ENCODE measurements at regions not wholly inside any gene's neighbourhood (a gene's known extent, or its start where the extent isn't known, plus 50 kb on each side); places are given as distances from the start of the nearest gene placed in this dataset.

- Histone ChIP-seq H4K91ac (ENCODE audit: insufficient read length, low read depth, low read length) (no peak overlapping the region), H2BK12ac (ENCODE audit: insufficient read length, low read depth, low read length) (no peak overlapping the region), H3K4me2 (ENCODE audit: insufficient read depth, insufficient read length, low read length) (no peak overlapping the region), H3K23me2 (ENCODE audit: insufficient read length, low read depth, low read length, poor library complexity, severe bottlenecking) (no peaks in the 10 kb centered on the region), H3K56ac (ENCODE audit: insufficient read length, low read depth, low read length) (no peak overlapping the region), H2BK120ac (ENCODE audit: low read depth, low read length, poor library complexity, severe bottlenecking) (no peak overlapping the region), H2BK5ac (ENCODE audit: insufficient read length, low read length) (no peak overlapping the region), H3K79me2 (ENCODE audit: insufficient read depth, low read length) (no peaks in the 10 kb centered on the region), H4K5ac (ENCODE audit: insufficient read length, low read depth, low read length) (no peak overlapping the region), H3K9ac (ENCODE audit: extremely low read depth, insufficient read length, low read length) (no peak overlapping the region), H3K14ac (ENCODE audit: insufficient read depth, low read length) (no peak overlapping the region), H3T11ph (ENCODE audit: low read length) (no peak overlapping the region), H2AFZ (ENCODE audit: low read length) (no peak overlapping the region), H4K20me1 (ENCODE audit: control insufficient read depth, insufficient read depth, insufficient read length) (no peaks in the 10 kb centered on the region), H3K27ac (ENCODE audit: insufficient read length, low read depth, low read length) (no peak overlapping the region), H3K79me1 (ENCODE audit: insufficient read depth, low read depth, low read length, poor library complexity, severe bottlenecking) (no peaks in the 10 kb centered on the region), H4K8ac (replicated peaks; ENCODE audit: insufficient read length, low read depth, low read length) (no peak overlapping the region), H2BK15ac (ENCODE audit: low read depth, low read length) (no peak overlapping the region), H3K18ac (ENCODE audit: insufficient read length, low read depth, low read length) (no peak overlapping the region), H3K9me3 (ENCODE audit: control insufficient read depth, low read depth, low read length) (peaks cover 5% of the 10 kb centered on the region), H2BK20ac (ENCODE audit: low read depth, low read length, poor library complexity, severe bottlenecking) (no peak overlapping the region), H2AK5ac (ENCODE audit: insufficient read length, low read length) (no peak overlapping the region), H3K23ac (ENCODE audit: insufficient read length, low read depth, low read length) (no peak overlapping the region), H3K4me1 (ENCODE audit: insufficient read depth, low read length) (no peaks in the 10 kb centered on the region), H3K4ac (ENCODE audit: low read depth, low read length) (no peak overlapping the region), H3K27me3 (ENCODE audit: insufficient read depth, low read length) (no peaks in the 10 kb centered on the region)
- no peaks in the 10 kb centered on the region for H3K4me1 Mint-ChIP-seq
- H3K4me3 Mint-ChIP-seq = no peak overlapping the region
- no peaks in the 10 kb centered on the region for H3K27me3 Mint-ChIP-seq (ENCODE audit: low read depth)
- TF ChIP-seq CTCF (conservative IDR thresholded peaks at IDR 0.05) = no peak
- peaks cover 4 to 10% (median 6%) of the 10 kb centered on the region in 3 experiments; a peak in 6 of 7 replicates for H3K36me3 Mint-ChIP-seq (ENCODE audit: insufficient read depth in 1 of 3, low read depth in 3 of 3)
- no peak overlapping the region for H3K27ac Mint-ChIP-seq
- H3K9me3 Mint-ChIP-seq = peaks cover 5% of the 10 kb centered on the region in 2 experiments; a peak in 3 of 5 replicates
- no peak for DNase-seq
Observed at GRCh38 chr1:232409584-232409983, 220.3 kb downstream of the SIPA1L2 start.
